IPS-18c (cell line): ENCODE measurements at regions not wholly inside any gene's neighbourhood (a gene's known extent, or its start where the extent isn't known, plus 50 kb on each side); places are given as distances from the start of the nearest gene placed in this dataset.
"Not testable (repeated sequence)": the region's sequence is repeated elsewhere in the genome, so short reads cannot be mapped to it uniquely, and the experiment has no call there.

Source experiments
- H3K4me3 ChIP-seq: 2 replicates; pipeline ENCODE4 v1.7.0; 2013; ENCODE audit warnings: low read depth, mild to moderate bottlenecking, low read length, moderate library complexity; ENCODE audit not compliant: insufficient read depth
- H3K9me3 ChIP-seq: one replicate; pipeline ENCODE4 v1.6.1; 2013; ENCODE audit warnings: mild to moderate bottlenecking, low read length, moderate library complexity; ENCODE audit not compliant: control insufficient read depth, insufficient read depth

DNA sequence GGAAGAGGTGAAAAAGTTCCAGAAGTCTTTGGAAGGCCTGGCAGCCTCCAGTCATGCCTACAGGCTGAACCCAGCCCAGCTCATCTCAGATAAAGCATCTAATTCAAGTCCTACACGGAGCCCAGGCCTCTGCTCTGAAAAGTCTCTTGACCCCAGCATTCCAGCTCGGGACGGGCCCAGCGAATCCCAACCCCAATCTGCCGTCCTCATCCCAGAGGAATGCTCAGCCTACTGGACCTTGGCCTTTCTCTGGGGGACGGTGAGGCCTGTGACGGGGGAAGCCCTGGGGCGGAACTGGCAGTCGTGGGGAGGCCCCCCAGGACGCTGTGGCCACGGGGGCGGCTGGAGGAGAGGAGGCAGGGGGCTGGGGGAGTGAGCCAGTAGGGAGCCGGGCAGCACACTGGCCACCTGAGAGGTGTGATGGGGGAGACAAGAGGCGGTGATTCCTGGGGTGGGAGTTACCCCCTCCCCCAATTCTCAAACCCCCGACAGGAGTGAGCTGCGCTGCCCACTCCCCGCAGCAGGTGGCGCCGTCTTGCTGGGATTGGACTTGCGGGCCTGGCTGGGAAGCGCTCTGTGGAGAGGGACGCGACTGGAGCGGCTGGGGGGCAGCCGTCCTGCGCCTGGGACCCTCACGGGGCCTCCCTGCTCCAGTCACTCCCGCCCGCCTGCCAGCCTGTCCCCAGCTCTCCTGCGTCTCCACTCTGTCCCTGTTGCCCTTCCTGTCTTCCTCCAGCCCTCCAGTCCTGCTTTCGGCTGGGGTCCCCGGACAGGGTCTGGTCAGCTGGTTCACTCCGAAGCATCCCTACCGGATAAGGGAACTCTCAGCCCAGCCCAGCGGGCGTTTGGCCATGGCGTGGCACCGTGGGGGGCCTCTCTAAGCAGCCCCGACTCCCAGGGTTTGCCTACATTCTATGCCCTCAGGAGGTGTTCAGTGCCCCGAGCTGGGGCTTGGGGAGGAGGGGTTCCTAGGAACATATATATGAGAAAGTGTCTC, 182.6 kb upstream of the HAAO start:
- no peaks in the 10 kb centered on the region for H3K9me3 ChIP-seq
- no peak overlapping the region; the same call in 1 of the 2 replicates for H3K4me3 ChIP-seq

DNA sequence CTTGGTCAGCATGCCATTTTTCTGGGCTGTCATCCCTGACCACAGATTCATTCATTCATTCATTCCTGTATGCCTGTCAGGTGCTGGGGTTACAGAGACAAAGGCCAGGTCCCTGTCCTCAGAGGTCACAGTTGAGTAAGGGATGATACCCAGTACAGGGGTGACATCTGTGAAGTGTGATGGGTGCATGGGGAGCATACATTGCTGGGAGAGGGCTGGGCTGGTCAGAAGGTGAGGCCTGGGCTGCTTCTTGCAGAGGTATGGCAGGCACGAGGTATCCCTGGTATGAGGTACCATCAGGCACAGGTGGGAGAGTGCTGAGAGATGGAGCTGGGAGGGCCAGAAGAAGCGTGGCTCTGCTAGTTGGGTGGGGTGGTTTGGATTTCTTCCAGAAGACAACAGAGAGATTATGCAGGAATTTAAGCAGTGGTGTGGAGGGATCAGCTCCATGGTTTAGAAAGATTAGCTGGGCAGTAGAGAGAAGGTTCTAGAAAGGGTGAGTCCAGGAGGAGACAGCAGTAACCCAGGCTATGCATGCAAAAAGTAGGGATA, 181.9 kb upstream of the HAAO start:
- no peak overlapping the region for H3K4me3 ChIP-seq
- no peaks in the 10 kb centered on the region for H3K9me3 ChIP-seq

DNA sequence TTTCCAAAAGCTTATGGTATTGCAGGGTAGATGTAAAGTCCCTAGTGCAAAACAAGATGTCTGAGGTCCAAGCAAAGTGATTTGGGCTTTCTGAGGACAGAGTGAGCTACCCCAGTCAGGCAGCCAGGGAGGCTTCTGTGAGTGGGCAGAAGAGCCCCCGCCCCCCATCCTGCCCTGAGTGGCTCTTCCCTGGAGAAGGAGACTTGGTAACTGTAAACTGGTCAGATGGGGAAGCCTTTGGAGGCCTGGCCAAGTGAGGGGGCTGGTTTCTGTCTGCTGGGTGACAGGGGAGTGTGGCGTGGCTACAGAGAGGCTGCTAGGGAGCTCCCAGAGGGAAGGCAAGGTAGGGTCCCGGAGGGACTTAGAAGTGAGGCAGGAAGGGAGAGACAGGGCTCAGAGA, 181.3 kb upstream of the HAAO start:
- Histone ChIP-seq H3K9me3 (no peaks in the 10 kb centered on the region), H3K4me3 (no peak overlapping the region)

GRCh38 chr2:42972933-42973516, 180.6 kb upstream of the HAAO start:
- not testable (repeated sequence) for H3K9me3 ChIP-seq, H3K4me3 ChIP-seq

DNA sequence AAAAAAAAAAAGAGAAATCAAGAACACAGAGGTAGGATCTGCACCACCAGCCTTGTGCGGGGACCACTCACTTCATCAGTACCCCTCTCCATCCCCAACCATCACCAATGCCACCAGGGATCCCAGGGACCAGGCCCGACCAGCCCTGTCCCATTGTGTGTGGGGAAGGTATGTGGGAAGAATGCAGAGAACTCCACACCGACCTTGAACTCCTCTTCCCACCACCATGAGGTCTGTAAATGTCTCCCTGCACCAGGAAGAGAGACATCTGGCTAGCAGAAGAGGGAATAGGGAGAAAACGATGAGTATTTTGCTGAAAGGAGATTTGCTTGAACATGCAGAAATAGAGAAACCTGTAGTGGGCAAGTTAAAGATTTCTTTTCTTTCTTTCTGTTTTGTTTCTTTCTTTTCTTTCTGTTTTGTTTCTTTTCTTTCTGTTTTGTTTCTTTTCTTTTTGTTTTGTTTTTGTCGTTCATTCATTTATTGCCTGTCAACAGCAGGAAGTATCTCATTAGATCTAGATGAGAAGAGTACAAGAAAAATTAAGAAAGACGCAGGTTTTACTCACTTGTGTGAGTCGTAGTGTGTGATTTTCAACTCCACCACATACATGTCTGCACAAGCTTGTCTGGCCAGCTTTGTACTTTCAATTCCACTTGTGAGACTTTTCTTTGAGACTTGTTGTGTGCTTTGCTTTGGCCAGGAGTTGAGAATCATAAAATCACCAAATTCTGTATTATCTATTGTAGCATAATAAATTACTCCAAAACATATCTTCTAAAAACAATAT, 179.8 kb upstream of the HAAO start:
- no peak overlapping the region for H3K4me3 ChIP-seq
- no peaks in the 10 kb centered on the region for H3K9me3 ChIP-seq

DNA sequence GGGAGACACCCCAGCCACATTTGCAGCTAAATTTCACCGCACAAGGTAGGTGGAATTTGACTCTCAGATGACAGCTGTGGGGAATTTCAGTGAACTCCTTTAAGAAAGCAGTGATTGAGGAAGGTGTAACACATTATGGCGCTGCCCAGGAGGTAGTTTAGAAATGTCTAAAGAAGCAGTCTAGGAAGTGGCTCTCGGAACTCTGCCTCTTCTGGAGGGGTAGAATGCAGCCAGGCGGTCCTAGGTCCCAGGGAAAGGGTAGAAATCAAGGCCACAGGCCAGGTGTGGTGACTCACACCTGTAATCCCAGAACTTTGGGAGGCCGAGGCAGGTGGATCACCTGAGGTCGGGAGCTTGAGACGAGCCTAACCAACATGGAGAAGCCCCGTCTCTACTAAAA, 179.0 kb upstream of the HAAO start:
- no peak overlapping the region for H3K4me3 ChIP-seq
- H3K9me3 ChIP-seq: no peaks in the 10 kb centered on the region

DNA sequence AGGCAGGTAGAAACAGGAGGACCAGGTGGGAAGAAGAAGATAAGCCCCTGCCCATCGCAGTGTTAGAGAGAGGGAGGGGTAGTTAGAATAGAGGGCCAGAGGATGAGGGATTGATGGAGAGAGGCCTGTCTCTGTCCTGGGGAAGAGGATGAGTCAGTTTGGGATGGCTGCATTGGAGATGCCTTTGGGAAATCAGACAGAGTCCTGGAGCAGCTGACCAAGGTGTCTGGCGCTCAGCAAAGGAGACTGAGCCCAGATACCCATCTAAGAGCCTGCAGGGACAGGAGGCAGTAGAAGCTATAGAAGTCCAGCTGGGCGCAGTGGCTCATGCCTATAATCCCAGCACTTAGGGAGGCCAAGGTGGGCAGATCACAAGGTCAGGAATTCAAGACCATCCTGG, 177.8 kb upstream of the HAAO start:
- Histone ChIP-seq H3K9me3 (no peaks in the 10 kb centered on the region), H3K4me3 (no peak overlapping the region)

DNA sequence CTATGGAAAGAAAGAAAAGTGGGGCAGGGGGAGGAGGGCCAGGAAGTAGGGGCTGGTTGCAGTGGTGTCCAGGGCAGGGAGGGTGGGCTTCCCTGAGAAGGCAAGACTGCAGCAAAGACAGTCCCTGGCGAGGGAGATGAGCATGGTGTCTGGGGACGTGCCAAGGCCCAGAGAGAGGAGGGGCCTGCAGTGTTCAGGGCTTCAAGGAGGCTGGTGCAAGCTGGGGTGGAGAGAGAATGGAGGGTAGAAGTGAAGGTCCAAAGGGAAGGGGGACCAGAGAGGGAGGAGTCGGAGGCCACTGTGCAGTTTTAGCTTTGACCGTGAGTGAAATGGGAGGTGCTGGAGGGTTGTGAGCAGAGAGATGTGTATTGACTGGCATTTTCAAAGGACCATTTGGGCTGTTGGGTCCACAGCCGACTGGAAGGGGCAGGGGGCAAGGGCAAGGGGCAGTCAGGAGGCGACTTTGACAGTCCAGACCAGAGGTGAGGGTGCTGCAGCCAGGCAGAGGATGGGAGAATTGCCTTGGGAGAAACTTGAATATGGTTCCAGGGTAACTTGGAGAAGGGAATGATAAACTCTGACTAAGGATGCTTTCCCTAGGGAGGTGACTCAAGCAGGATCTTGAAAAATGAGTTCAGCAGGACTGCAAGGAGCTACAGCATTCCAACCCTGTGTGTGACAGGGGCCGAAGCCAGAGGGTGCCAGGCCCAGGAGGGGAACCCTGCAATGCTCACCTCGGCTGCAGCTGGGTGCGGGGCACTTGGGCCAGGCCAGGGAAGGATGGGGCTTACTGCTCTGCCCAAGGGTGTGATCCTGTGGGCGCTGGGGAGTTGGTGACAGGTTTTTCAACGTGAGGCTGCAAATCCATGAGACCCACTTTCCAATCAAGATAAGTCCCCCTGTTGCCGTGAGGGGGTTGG, 177.1 kb upstream of the HAAO start:
- H3K4me3 ChIP-seq: no peak overlapping the region

GRCh38 chr2:42967959-42968674, 175.7 kb upstream of the HAAO start:
- H3K4me3 ChIP-seq: no peak overlapping the region
- no peaks in the 10 kb centered on the region for H3K9me3 ChIP-seq

More for the DNA sequence above, 177.1 kb upstream of the HAAO start:
- H3K9me3 ChIP-seq: no peaks in the 10 kb centered on the region

DNA sequence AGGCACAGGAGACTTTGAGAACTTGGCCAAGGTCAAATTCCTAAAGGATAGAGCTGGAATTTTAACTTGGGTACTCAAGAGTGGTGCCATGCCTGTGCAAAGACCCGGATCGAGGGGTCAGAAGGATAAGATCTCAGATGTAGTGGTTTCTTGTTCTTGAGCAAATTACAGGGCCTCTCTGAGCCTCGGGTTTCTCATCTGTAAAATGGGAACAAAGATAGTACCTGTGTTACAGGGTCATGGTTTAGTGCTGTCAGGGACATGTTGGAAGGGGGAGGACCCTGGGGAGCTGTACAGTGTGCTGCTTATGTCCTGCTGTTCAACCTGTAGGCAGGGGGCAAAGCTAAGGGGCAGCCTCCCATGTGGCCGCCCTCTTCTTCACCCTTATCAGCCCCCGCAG, 173.5 kb upstream of the HAAO start:
- H3K9me3 ChIP-seq: no peaks in the 10 kb centered on the region

DNA sequence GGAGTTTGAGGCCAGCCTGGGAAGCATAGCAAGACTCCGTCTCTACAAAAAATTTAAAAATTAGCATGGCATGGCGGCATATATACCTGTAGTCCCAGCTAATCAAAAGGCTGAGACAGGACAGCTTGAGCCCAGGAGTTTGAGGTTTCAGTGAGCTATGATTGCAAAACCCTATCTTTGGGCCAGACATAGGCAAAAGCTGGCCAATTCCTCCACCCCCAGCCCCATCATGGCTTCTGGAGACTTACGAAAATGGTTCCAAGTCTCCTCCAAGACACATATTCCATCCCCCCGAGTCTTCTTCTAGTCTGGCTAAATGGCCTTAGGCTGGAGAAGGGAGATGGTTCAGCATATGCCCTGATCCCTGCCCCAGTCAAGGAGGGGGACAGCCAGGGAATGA, 172.8 kb upstream of the HAAO start:
- Histone ChIP-seq H3K9me3 (no peaks in the 10 kb centered on the region), H3K4me3 (no peak overlapping the region)

More for the DNA sequence above, 173.5 kb upstream of the HAAO start:
- H3K4me3 ChIP-seq: no peak overlapping the region

- H3K4me3 ChIP-seq: no peak overlapping the region
- no peaks in the 10 kb centered on the region for H3K9me3 ChIP-seq
Observed at GRCh38 chr2:42964439-42965083, 172.2 kb upstream of the HAAO start.

- no peak overlapping the region for H3K4me3 ChIP-seq
- H3K9me3 ChIP-seq: no peaks in the 10 kb centered on the region
Observed at GRCh38 chr2:42963452-42964068, 171.2 kb upstream of the HAAO start.

DNA sequence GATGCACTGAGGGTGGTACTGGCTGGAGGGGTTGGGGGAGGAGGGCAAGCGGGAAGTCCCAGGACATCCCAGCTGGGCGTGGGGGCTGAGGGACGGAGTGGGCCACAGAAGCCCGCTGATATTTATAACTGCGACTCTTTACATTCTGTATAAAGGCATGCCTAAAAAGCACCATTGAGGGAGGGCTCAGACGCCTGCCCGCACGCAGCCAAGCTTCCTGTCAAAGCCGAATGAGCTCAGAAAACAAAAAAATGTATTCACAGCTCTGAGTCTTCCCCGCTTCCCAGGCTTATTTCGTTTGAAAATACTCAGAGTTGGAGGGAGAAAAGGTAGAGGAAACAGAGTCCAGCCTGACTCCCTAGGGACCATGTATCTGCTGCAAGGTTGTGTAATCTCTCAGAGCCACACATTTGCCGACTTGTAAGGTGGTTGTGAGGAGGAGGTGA, 170.1 kb upstream of the HAAO start:
- Histone ChIP-seq H3K4me3 (no peak overlapping the region), H3K9me3 (no peaks in the 10 kb centered on the region)

GRCh38 chr2:42961961-42962360, 169.6 kb upstream of the HAAO start:
- Histone ChIP-seq H3K9me3 (no peaks in the 10 kb centered on the region), H3K4me3 (no peak overlapping the region)
